HEK293T (cell line): ENCODE measurements at regions not wholly inside any gene's neighbourhood (a gene's known extent, or its start where the extent isn't known, plus 50 kb on each side); places are given as distances from the start of the nearest gene placed in this dataset.

Source experiments
- CTCF ChIA-PET: fragments of 350-600 bp; formaldehyde crosslinking; extraction: SDS; loops from one replicate; lab custom pipeline; 2021; ENCODE audit warnings: antibody characterized with exemption, inconsistent platforms; lab: Yijun Ruan, JAX
- POLR2A ChIA-PET: fragments of 350-600 bp; formaldehyde crosslinking; extraction: SDS; loops from one replicate; lab custom pipeline; 2020; ENCODE audit warnings: antibody characterized with exemption, inconsistent platforms; lab: Yijun Ruan, JAX
- DNase-seq: peaks from one replicate; pipeline ENCODE4 v3.0.0; 2012; ENCODE audit warnings: mixed read lengths; ENCODE audit errors: extremely low spot score
- ARNT ChIP-seq: fragments of 450-650 bp; IDR thresholded peaks from 2 replicates; pipeline ENCODE4 v1.6.1; 2017; ENCODE audit warnings: mild to moderate bottlenecking
- BHLHE40 ChIP-seq: fragments of 450-650 bp; IDR thresholded peaks from 2 replicates; pipeline ENCODE4 v1.6.1; 2016; ENCODE audit warnings: mild to moderate bottlenecking, moderate library complexity, borderline replicate concordance
- CTBP1 ChIP-seq: fragments of 450-650 bp; IDR thresholded peaks from 2 replicates; pipeline ENCODE4 v1.6.1; 2016; ENCODE audit warnings: borderline replicate concordance
- ELF4 ChIP-seq: fragments of 450-650 bp; IDR thresholded peaks from 2 replicates; pipeline ENCODE4 v1.6.1; 2017; ENCODE audit warnings: antibody characterized with exemption
- FOXA1 ChIP-seq: fragments of 450-650 bp; IDR thresholded peaks from 2 replicates; pipeline ENCODE4 v1.6.1; 2016; ENCODE audit warnings: mild to moderate bottlenecking
- FOXK2 ChIP-seq: fragments of 450-650 bp; IDR thresholded peaks from 2 replicates; pipeline ENCODE4 v1.6.1; 2016; ENCODE audit warnings: mild to moderate bottlenecking
- FOXM1 ChIP-seq: fragments of 450-650 bp; IDR thresholded peaks from 2 replicates; pipeline ENCODE4 v1.6.1; 2017; ENCODE audit warnings: mild to moderate bottlenecking, borderline replicate concordance
- HDGF ChIP-seq: fragments of 450-650 bp; IDR thresholded peaks from 2 replicates; pipeline ENCODE4 v1.6.1; 2017; ENCODE audit warnings: antibody characterized with exemption, borderline replicate concordance
- L3MBTL2 ChIP-seq: fragments of 450-650 bp; conservative IDR thresholded peaks from 2 replicates; pipeline ENCODE4 v1.6.1; 2016; ENCODE audit warnings: mild to moderate bottlenecking
- LEF1 ChIP-seq: fragments of 450-650 bp; IDR thresholded peaks from 2 replicates; pipeline ENCODE4 v1.6.1; 2017; ENCODE audit warnings: mild to moderate bottlenecking, borderline replicate concordance
- NFRKB ChIP-seq: fragments of 450-650 bp; IDR thresholded peaks from 2 replicates; pipeline ENCODE4 v1.6.1; 2016; ENCODE audit warnings: mild to moderate bottlenecking, moderate library complexity
- SP1 ChIP-seq: fragments of 450-650 bp; IDR thresholded peaks from 2 replicates; pipeline ENCODE4 v1.6.1; 2017
- SUZ12 ChIP-seq: fragments of 450-650 bp; IDR thresholded peaks from 2 replicates; pipeline ENCODE4 v1.6.1; 2016; ENCODE audit warnings: mild to moderate bottlenecking
- TARDBP ChIP-seq: fragments of 450-650 bp; IDR thresholded peaks from 2 replicates; pipeline ENCODE4 v1.6.1; 2016
- ZNF384 ChIP-seq: fragments of 450-650 bp; IDR thresholded peaks from 2 replicates; pipeline ENCODE4 v1.6.1; 2016
- TF ChIP-seq, protein P1 (sequence below): fragments of 450-650 bp; IDR thresholded peaks from 2 replicates; pipeline ENCODE4 v1.6.1; 2016

DNA sequence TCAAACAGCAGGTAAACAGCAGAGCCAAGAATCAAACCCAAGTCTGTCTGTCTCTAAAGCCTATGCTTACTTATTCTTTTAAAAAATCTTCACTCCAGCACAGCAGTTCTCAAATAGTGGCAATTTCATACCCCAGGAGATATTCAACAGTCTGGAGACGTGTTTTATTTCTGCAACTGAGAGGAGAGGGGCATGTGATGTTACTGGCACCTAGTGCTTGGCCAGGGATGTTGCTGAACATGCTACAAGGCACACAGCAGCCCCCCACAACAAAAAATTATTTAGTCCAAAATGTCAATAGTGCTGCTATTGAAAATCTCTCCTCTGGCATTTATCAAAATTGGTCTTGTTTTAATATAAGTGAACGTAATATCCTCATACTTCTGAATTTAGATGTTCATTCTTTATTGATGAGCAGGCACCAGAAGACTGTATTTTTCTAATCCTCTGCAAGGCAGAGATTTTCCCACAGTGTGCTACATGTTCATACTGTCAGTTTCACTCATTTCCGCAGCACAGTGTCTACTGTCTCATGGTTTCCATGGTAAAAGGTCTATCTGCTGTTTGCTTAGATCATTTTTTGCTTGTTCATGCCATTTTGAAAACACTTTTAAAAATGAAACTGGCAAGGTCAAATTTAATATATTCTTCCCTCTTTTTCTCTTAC, 90.5 kb downstream of the LRATD1 start:
- ChIA-PET POLR2A (no interaction called here), CTCF (no interaction called here)
- no peak for DNase-seq
- TF ChIP-seq L3MBTL2 (no peak), ELF4 (no peak), TARDBP (no peak), FOXA1 (no peak), BHLHE40 (no peak), LEF1 (no peak), ARNT (no peak), CTBP1 (no peak), NFRKB (no peak), SP1 (no peak), FOXM1 (no peak), FOXK2 (no peak), HDGF (no peak), SUZ12 (no peak), ZNF384 (no peak)
- TF ChIP-seq, protein P1, sequence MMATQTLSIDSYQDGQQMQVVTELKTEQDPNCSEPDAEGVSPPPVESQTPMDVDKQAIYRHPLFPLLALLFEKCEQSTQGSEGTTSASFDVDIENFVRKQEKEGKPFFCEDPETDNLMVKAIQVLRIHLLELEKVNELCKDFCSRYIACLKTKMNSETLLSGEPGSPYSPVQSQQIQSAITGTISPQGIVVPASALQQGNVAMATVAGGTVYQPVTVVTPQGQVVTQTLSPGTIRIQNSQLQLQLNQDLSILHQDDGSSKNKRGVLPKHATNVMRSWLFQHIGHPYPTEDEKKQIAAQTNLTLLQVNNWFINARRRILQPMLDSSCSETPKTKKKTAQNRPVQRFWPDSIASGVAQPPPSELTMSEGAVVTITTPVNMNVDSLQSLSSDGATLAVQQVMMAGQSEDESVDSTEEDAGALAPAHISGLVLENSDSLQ: no peak

DNA sequence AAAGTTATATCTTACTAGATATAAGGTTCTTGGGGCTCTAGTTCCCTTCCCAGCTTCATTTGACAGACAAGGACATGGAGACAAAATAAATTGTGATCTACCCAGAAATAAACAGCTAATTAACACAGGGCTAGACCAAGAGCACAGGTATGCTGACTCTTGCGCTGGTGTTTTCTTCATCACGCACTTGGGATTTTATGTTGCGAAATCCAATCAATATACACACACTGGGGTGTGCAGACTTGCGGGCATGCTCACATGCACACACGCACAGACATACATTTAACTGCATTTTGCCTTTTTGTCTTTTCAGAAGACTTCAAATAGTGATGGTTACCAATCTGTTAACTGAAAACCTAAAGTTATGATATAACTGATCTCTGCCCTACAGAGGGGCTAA, 91.2 kb downstream of the LRATD1 start:
- TF ChIP-seq NFRKB: no peak
- TF ChIP-seq HDGF: no peak
- no peak for TF ChIP-seq FOXK2
- ChIA-PET CTCF (no interaction called here), POLR2A (no interaction called here)
- no peak for DNase-seq

DNA sequence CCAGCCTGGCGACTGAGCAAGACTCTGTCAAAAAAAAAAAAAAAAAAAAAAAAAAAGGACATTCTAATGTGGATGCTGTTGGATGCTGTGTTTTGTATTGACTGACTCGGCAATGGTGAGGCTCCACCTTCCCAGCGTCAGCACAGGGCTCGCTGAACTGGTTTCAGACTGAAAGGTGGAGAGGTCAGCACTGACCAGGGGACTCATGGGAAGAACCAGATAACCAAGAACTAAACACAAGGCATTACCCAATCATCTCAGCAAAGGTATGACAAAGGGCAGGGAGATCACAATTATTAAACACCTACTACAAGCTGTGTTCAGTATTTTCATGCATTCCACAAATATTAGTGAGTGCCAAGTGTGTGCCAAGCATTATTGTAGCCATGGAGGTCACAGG, 103.2 kb downstream of the LRATD1 start:
- CTCF ChIA-PET: no interaction called here

DNA sequence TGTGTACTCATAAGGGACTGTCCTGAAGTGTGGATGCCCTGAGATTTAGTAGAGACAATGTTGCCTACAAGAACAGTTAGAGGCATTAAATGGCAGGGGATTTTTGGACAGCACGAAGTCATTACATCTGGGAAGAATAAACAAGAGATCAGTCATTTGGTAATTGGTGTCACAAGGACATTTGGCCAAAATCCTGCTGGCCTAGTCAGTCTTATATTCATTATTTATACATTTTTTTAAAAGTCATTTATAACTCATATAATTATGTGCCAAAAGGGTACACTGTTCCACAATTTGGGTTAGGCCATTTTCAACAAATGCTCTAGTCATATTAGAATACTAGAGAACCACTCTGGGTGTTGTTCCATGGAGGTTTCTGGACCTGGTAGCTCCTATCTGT, 104.7 kb downstream of the LRATD1 start:
- CTCF ChIA-PET: interaction anchor here (0.6 kb wide), 1 partner anchor 1985 kb away, joined by 3 read pairs; no protein-coding TSS in a partner anchor
- POLR2A ChIA-PET: no interaction called here
- TF ChIP-seq ZNF384: no peak
- no peak for TF ChIP-seq BHLHE40
- TF ChIP-seq ELF4: no peak
- DNase-seq: no peak

More for the DNA sequence above, 103.2 kb downstream of the LRATD1 start:
- TF ChIP-seq HDGF (no peak), BHLHE40 (no peak), TARDBP (no peak), L3MBTL2 (no peak), ELF4 (no peak), SP1 (no peak), ARNT (no peak), SUZ12 (no peak), FOXK2 (no peak), ZNF384 (no peak)
- TF ChIP-seq, protein P1: no peak
- POLR2A ChIA-PET: no interaction called here
- no peak for DNase-seq

DNA sequence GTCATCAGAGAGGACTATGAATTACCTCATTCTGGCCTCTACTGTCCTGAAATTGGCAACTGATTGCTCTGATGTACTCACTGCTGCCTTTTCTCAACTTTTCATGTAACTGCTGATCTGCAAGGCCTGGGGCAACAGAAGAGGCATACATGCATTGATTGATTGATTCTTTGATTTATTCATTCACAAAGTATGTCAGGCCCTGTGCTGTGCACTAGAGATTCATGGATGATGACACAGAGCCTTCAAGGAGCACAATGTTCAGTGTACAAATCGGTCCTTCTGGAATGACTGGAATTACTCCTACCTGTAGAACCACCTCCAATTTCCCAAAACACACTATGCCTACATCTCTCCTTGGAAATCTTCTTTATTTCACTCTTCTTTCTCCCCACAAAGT, 111.3 kb downstream of the LRATD1 start:
- no peak for DNase-seq
- TF ChIP-seq FOXK2: no peak
- no peak for TF ChIP-seq TARDBP
- no peak for TF ChIP-seq FOXA1
- TF ChIP-seq FOXM1: no peak
- no peak for TF ChIP-seq CTBP1
- no peak for TF ChIP-seq LEF1
- TF ChIP-seq L3MBTL2: no peak
- TF ChIP-seq SUZ12: no peak
- no peak for TF ChIP-seq NFRKB
- no peak for TF ChIP-seq ELF4
- no peak for TF ChIP-seq SP1
- TF ChIP-seq BHLHE40: no peak
- ChIA-PET POLR2A (no interaction called here), CTCF (no interaction called here)

DNA sequence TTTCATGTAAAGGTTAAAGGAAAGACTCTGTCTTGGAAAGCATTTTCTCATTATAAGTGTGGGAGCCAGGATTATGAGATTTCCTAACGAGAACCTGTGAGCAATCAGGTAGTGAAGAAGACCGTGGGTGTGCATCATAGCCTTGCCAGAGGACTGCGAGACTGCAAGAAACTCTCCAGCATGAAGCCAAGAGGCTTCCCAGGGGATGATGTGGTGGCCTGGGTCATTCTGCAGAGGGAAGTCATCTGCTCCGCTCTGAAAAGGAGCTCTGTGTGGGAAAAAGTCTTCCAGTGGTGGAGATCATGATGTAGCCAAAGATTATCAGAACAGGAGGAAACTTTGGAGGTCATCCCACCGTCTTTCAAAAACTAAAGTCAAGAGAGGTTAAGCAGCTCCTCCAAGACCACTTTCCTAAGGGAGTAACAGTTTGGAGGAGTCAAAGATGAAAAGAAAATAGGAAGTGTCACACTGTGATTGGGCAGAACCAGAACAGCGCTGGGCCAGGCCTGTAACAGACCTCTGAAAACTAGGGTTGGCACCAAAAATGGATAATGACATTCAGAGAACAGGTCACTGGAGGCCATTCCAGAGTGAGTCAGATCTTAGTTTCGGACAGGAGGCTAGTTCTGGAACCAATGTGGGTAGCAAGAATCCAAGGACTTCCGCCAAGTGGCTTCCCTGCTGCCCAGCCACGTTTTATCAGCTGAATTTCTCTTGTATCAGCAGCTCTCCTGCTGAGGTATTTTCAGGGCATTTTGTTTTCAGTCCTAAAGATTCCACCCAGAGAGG, 113.0 kb downstream of the LRATD1 start:
- DNase-seq: no peak
- CTCF ChIA-PET: no interaction called here
- no peak for TF ChIP-seq NFRKB
- no peak for TF ChIP-seq FOXK2
- TF ChIP-seq TARDBP: no peak
- TF ChIP-seq FOXA1: no peak
- no peak for TF ChIP-seq SUZ12
- no peak for TF ChIP-seq FOXM1
- no peak for TF ChIP-seq ZNF384
- TF ChIP-seq SP1: no peak
- TF ChIP-seq, protein P1: no peak
- TF ChIP-seq HDGF: no peak
- TF ChIP-seq L3MBTL2: no peak
- TF ChIP-seq LEF1: no peak
- no peak for TF ChIP-seq CTBP1
- no peak for TF ChIP-seq ELF4
- TF ChIP-seq BHLHE40: no peak
- TF ChIP-seq ARNT: no peak
- POLR2A ChIA-PET: no interaction called here
